Loucy (cell line): ENCODE measurements at regions not wholly inside any gene's neighbourhood (a gene's known extent, or its start where the extent isn't known, plus 50 kb on each side); places are given as distances from the start of the nearest gene placed in this dataset.

Source experiments
- H2AFZ ChIP-seq: fragments of 200-600 bp; sonication (generic); 2 replicates; pipeline ENCODE4 v1.6.0; 2016; ENCODE audit warnings: antibody characterized with exemption, mild to moderate bottlenecking, low read length, moderate library complexity
- H3F3A ChIP-seq: fragments of 200-600 bp; 2 replicates; pipeline ENCODE4 v1.6.0; 2016; ENCODE audit warnings: antibody characterized with exemption, low read depth, mild to moderate bottlenecking
- H3K27me3 ChIP-seq: fragments of 200-600 bp; sonication (generic); 2 replicates; pipeline ENCODE4 v1.6.1; 2014; ENCODE audit warnings: low read length, mild to moderate bottlenecking; ENCODE audit not compliant: insufficient read depth, poor library complexity, severe bottlenecking
- H3K36me3 ChIP-seq: fragments of 200-600 bp; sonication (generic); 2 replicates; pipeline ENCODE4 v1.6.1; 2016; ENCODE audit warnings: low read length; ENCODE audit not compliant: insufficient read depth
- H3K4me1 ChIP-seq: fragments of 200-600 bp; sonication (generic); 2 replicates; pipeline ENCODE4 v1.5.1; 2014; ENCODE audit warnings: low read length, mild to moderate bottlenecking; ENCODE audit not compliant: insufficient read depth, poor library complexity, severe bottlenecking
- H3K4me2 ChIP-seq: fragments of 200-600 bp; sonication (generic); 2 replicates; pipeline ENCODE4 v1.6.0; 2014; ENCODE audit warnings: antibody characterized with exemption, low read length, low read depth, mild to moderate bottlenecking; ENCODE audit not compliant: poor library complexity, severe bottlenecking
- H3K4me3 ChIP-seq: fragments of 200-600 bp; sonication (generic); 2 replicates; pipeline ENCODE4 v1.5.1; 2014; ENCODE audit warnings: low read length, mild to moderate bottlenecking, mixed read lengths; ENCODE audit not compliant: poor library complexity, severe bottlenecking
- H3K79me2 ChIP-seq: fragments of 200-600 bp; sonication (generic); 2 replicates; pipeline ENCODE4 v1.6.1; 2014; ENCODE audit warnings: low read length; ENCODE audit not compliant: insufficient read depth
- H3K9ac ChIP-seq: fragments of 200-600 bp; sonication (generic); 2 replicates; pipeline ENCODE4 v1.6.0; 2014; ENCODE audit warnings: mild to moderate bottlenecking, low read depth, low read length, moderate library complexity; ENCODE audit not compliant: poor library complexity, severe bottlenecking
- H3K9me2 ChIP-seq: fragments of 200-600 bp; sonication (generic); replicated peaks from 2 replicates; pipeline ENCODE4 v1.6.1; 2016; ENCODE audit warnings: low read depth, low read length, mixed read lengths
- H3K9me3 ChIP-seq: fragments of 200-600 bp; sonication (generic); 2 replicates; pipeline ENCODE4 v1.6.1; 2014; ENCODE audit warnings: mild to moderate bottlenecking, antibody characterized with exemption, low read length, low read depth; ENCODE audit not compliant: insufficient read depth
- H4K20me1 ChIP-seq: fragments of 200-600 bp; sonication (generic); 2 replicates; pipeline ENCODE4 v1.6.0; 2014; ENCODE audit warnings: antibody characterized with exemption, low read length, mild to moderate bottlenecking; ENCODE audit not compliant: insufficient read depth, poor library complexity, severe bottlenecking
- EZH2phosphoT487 ChIP-seq: fragments of 200-600 bp; IDR thresholded peaks from 2 replicates; pipeline ENCODE4 v1.6.1; 2018; ENCODE audit warnings: antibody characterized with exemption, mild to moderate bottlenecking, moderate library complexity, borderline replicate concordance
- TF ChIP-seq, protein P1 (sequence below): fragments of 200-600 bp; sonication (generic); conservative IDR thresholded peaks from 2 replicates; pipeline ENCODE4 v1.5.1; 2014; ENCODE audit warnings: mild to moderate bottlenecking, antibody characterized with exemption, low read length

GRCh38 chr1:83639785-83640184 is 359.1 kb downstream of the TTLL7 start:
- Histone ChIP-seq H3K9me2 (no peaks in the 10 kb centered on the region), H3K9me3 (no peaks in the 10 kb centered on the region)

DNA sequence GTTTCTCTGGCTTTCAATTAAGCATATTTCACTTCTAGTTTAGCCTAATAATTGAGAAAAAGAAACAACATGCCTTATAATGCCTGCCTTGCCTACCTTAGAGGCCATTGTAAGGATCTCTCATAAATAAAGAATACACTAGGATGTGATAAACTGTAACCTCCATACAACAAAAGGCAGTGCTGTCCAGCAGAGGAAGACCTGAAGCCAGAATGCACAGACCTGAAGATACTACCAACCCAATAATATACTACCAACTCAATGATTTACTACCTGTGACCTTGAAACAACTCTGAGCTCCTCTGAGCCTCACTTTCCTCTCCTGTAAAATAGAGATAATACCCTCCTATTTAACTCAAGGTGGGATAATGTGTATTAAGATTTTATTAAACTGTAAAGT is 361.3 kb downstream of the TTLL7 start:
- H3K9ac ChIP-seq = no peak overlapping the region
- no peak overlapping the region for H3K4me2 ChIP-seq
- no peaks in the 10 kb centered on the region for H3K79me2 ChIP-seq
- H3K36me3 ChIP-seq = no peaks in the 10 kb centered on the region
- no peaks in the 10 kb centered on the region for H3K4me1 ChIP-seq
- no peaks in the 10 kb centered on the region for H3K27me3 ChIP-seq
- no peaks in the 10 kb centered on the region for H3K9me2 ChIP-seq
- no peaks in the 10 kb centered on the region for H3K9me3 ChIP-seq
- H2AFZ ChIP-seq = no peak overlapping the region
- no peak overlapping the region for H3K4me3 ChIP-seq
- no peak for TF ChIP-seq EZH2phosphoT487
- TF ChIP-seq, protein P1, sequence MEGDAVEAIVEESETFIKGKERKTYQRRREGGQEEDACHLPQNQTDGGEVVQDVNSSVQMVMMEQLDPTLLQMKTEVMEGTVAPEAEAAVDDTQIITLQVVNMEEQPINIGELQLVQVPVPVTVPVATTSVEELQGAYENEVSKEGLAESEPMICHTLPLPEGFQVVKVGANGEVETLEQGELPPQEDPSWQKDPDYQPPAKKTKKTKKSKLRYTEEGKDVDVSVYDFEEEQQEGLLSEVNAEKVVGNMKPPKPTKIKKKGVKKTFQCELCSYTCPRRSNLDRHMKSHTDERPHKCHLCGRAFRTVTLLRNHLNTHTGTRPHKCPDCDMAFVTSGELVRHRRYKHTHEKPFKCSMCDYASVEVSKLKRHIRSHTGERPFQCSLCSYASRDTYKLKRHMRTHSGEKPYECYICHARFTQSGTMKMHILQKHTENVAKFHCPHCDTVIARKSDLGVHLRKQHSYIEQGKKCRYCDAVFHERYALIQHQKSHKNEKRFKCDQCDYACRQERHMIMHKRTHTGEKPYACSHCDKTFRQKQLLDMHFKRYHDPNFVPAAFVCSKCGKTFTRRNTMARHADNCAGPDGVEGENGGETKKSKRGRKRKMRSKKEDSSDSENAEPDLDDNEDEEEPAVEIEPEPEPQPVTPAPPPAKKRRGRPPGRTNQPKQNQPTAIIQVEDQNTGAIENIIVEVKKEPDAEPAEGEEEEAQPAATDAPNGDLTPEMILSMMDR = no peak
- H3F3A ChIP-seq = no peaks in the 10 kb centered on the region
- H4K20me1 ChIP-seq = no peaks in the 10 kb centered on the region

More at GRCh38 chr1:83639785-83640184, 359.1 kb downstream of the TTLL7 start:
- H3K79me2 ChIP-seq = no peaks in the 10 kb centered on the region
- H3K9ac ChIP-seq = no peak overlapping the region
- H3K4me1 ChIP-seq = no peaks in the 10 kb centered on the region
- H4K20me1 ChIP-seq = no peaks in the 10 kb centered on the region
- no peak overlapping the region for H2AFZ ChIP-seq
- no peaks in the 10 kb centered on the region for H3F3A ChIP-seq
- TF ChIP-seq EZH2phosphoT487 = no peak
- TF ChIP-seq, protein P1 = no peak
- H3K4me2 ChIP-seq = no peak overlapping the region
- H3K27me3 ChIP-seq = no peaks in the 10 kb centered on the region
- H3K36me3 ChIP-seq = no peaks in the 10 kb centered on the region
- no peak overlapping the region for H3K4me3 ChIP-seq

- Histone ChIP-seq H3K4me2 (no peak overlapping the region), H3F3A (no peaks in the 10 kb centered on the region), H2AFZ (no peak overlapping the region), H3K9ac (no peak overlapping the region), H3K9me2 (no peaks in the 10 kb centered on the region), H3K27me3 (no peaks in the 10 kb centered on the region), H4K20me1 (no peaks in the 10 kb centered on the region), H3K4me1 (no peaks in the 10 kb centered on the region), H3K4me3 (no peak overlapping the region), H3K9me3 (no peaks in the 10 kb centered on the region), H3K36me3 (no peaks in the 10 kb centered on the region), H3K79me2 (no peaks in the 10 kb centered on the region)
- TF ChIP-seq, protein P1 = no peak
- TF ChIP-seq EZH2phosphoT487 = no peak
Measured at GRCh38 chr1:83637009-83637408, 361.9 kb downstream of the TTLL7 start.
